Suppressor macrophage treated with lipopolysaccharide for 1 hour (primary cell): ENCODE measurements at regions not wholly inside any gene's neighbourhood (a gene's known extent, or its start where the extent isn't known, plus 50 kb on each side); places are given as distances from the start of the nearest gene placed in this dataset.
A peak's percentile ranks its signal among the peaks of the same experiment; 100 is the strongest.

Experiments used
- DNase-seq, 3 donors: peaks; one replicate each; pipeline ENCODE4 v3.0.0-alpha.2; 2020 to 2022

- DNase-seq: no peak
Measured at GRCh38 chr6:3522561-3523260, 65.9 kb upstream of the SLC22A23 start.

- DNase-seq: no peak
Measured at GRCh38 chr6:3520281-3521230, 63.7 kb upstream of the SLC22A23 start.

- no peak for DNase-seq
Measured at GRCh38 chr6:3518356-3519190, 61.7 kb upstream of the SLC22A23 start.

GRCh38 chr6:3517350-3517749, 60.5 kb upstream of the SLC22A23 start:
- peak; percentile 18 to 35 (median 28) for DNase-seq

- DNase-seq: peak in 2 of 3 donors; percentile 22
Measured at GRCh38 chr6:3516092-3516491, 59.2 kb upstream of the SLC22A23 start.

- DNase-seq: no peak
Measured at GRCh38 chr6:3515669-3516068, 58.8 kb upstream of the SLC22A23 start.

- no peak for DNase-seq
Measured at GRCh38 chr6:3513416-3513815, 56.6 kb upstream of the SLC22A23 start.

GRCh38 chr6:3512832-3513231, 56.0 kb upstream of the SLC22A23 start:
- no peak for DNase-seq

GRCh38 chr6:3510617-3511016, 53.8 kb upstream of the SLC22A23 start:
- DNase-seq: no peak

- DNase-seq: no peak
Measured at GRCh38 chr6:3510178-3510577, 53.3 kb upstream of the SLC22A23 start.

GRCh38 chr6:3509336-3509735, 52.5 kb upstream of the SLC22A23 start:
- no peak for DNase-seq

GRCh38 chr6:3506751-3507383, 50.0 kb upstream of the SLC22A23 start:
- peak; percentile 51 to 81 (median 69) for DNase-seq
